ENCODE measurements at regions not wholly inside any gene's neighbourhood (a gene's known extent, or its start where the extent isn't known, plus 50 kb on each side); places are given as distances from the start of the nearest gene placed in this dataset.
"Not testable (repeated sequence)": the region's sequence is repeated elsewhere in the genome, so short reads cannot be mapped to it uniquely, and the experiment has no call there.

DNA sequence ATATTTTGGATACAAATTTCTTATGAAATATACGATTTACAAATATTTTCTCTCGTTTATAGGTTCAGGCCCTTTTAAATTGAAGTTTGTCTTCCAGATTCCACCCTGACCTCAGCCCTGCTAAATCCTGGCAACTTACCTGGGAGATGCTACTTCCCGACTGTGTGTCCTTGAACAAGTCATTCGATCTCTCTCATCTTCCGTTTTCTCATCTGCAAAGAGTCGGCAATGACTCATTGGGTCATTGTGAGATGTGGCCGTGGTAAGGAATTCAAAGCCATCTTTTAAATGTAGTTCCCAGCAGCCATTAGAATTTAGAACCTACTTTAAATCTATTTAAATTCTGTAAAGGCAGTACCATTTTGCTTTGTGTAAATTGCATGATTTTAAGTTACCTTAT lies 72.5 kb downstream of the LHX2 start:
- Histone ChIP-seq H3K4me1 (ENCODE audit: control insufficient read depth in 1 of 2, insufficient read depth in 1 of 2, low read depth in 1 of 2, low read length in 1 of 2) (no peaks in the 10 kb centered on the region), H3K36me3 (no peaks in the 10 kb centered on the region)
- TF ChIP-seq, protein P1, sequence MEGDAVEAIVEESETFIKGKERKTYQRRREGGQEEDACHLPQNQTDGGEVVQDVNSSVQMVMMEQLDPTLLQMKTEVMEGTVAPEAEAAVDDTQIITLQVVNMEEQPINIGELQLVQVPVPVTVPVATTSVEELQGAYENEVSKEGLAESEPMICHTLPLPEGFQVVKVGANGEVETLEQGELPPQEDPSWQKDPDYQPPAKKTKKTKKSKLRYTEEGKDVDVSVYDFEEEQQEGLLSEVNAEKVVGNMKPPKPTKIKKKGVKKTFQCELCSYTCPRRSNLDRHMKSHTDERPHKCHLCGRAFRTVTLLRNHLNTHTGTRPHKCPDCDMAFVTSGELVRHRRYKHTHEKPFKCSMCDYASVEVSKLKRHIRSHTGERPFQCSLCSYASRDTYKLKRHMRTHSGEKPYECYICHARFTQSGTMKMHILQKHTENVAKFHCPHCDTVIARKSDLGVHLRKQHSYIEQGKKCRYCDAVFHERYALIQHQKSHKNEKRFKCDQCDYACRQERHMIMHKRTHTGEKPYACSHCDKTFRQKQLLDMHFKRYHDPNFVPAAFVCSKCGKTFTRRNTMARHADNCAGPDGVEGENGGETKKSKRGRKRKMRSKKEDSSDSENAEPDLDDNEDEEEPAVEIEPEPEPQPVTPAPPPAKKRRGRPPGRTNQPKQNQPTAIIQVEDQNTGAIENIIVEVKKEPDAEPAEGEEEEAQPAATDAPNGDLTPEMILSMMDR (IDR thresholded peaks at IDR 0.05) = no peak

DNA sequence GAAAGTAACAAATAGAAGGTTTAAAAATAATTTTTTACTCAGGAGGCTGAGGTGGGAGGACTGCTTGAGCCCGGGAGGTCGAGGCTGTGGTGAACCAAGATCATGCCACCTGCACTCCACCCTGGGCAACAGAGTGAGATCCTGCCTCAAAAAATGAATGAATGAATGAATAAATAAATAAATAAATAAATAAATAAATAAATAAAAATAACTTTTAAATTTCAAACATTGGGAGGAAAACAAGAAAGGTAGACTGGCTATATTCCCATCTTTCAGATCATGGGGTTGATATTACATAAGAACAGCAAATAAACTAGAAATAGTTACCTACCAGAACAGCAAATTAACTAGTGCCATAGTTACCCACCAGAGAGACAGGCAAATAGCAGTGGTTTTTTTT lies 75.7 kb downstream of the LHX2 start:
- TF ChIP-seq, protein P1 (IDR thresholded peaks at IDR 0.05) = no peak

More for the DNA sequence above, 72.5 kb downstream of the LHX2 start:
- H3K9me3 ChIP-seq = no peaks in the 10 kb centered on the region
- H3K4me3 ChIP-seq (ENCODE audit: low read depth in 1 of 2, low read length in 1 of 2) = no peak overlapping the region
- peaks cover 64% of the 10 kb centered on the region for H3K27me3 ChIP-seq
- no peak overlapping the region for H3K27ac ChIP-seq

DNA sequence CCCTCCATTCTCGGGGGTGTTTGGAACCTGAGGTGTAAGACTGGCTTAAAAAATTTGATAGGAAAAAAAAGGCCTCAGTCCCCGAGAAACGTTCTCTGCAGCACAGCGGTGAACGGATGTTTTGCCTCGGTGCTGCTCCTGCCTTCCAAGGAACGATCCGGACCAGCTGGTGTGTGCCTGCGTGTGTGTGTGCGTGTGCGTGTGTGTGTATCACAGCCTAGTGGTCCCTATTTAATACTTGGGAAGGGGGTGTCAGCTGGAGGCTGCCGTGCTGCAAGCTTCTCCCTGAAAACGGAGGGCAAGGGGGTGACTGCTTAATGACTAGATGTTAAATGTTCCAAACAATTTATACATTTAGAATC lies 76.9 kb downstream of the LHX2 start:
- TF ChIP-seq, protein P1 (IDR thresholded peaks at IDR 0.05) = no peak
- Histone ChIP-seq H3K4me3 (ENCODE audit: low read depth in 1 of 2, low read length in 1 of 2) (no peak overlapping the region), H3K4me1 (ENCODE audit: control insufficient read depth in 1 of 2, insufficient read depth in 1 of 2, low read depth in 1 of 2, low read length in 1 of 2) (no peaks in the 10 kb centered on the region), H3K9me3 (no peaks in the 10 kb centered on the region), H3K27ac (no peak overlapping the region), H3K36me3 (no peaks in the 10 kb centered on the region), H3K27me3 (peaks cover 68% of the 10 kb centered on the region)

More for the DNA sequence above, 75.7 kb downstream of the LHX2 start:
- Histone ChIP-seq H3K4me1 (ENCODE audit: control insufficient read depth in 1 of 2, insufficient read depth in 1 of 2, low read depth in 1 of 2, low read length in 1 of 2) (no peaks in the 10 kb centered on the region), H3K27me3 (peaks cover 69% of the 10 kb centered on the region), H3K27ac (no peak overlapping the region), H3K36me3 (no peaks in the 10 kb centered on the region), H3K4me3 (ENCODE audit: low read depth in 1 of 2, low read length in 1 of 2) (no peak overlapping the region), H3K9me3 (no peaks in the 10 kb centered on the region)

DNA sequence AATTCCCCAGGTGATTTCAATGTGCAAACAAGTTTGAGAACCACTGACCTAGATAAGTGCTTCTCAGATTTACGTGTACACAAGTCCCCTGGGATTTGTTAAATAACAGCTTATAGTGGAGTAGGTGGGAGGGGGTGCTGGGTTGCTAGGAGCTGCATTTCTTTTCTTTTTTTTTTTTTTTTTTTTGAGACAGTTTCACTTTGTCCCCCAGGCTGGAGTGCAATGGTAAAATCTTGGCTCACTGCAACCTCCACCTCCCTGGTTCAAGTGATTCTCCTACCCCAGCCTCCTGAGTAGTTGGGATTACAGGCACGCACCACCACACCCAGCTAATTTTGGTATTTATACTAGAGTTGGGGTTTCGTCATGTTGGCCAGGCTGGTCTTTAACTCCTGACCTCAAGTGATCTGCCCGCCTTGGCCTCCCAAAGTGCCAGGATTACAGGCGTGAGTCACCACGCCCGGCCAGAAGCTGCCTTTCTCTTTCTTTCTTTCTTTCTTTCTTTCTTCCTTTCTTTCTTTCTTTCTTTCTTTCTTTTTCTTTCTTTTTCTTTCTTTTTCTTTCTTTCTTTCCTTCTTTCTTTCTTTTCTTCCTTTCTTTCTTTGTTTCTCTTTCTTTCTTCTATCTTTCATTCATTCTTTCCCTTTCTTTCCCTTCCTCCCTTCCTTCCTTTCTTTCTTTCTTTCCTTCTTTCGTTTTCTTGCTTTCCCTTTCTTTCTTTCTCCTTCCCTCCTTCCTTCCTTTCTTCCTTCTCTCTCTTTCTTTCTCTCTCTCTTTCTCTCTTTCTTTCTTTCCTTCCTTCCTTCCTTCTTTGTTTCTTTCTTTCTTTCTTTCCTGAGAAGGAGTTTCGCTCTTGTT lies 78.3 kb downstream of the LHX2 start:
- H3K9me3 ChIP-seq; H3K36me3 ChIP-seq; H3K27ac ChIP-seq; H3K4me1 ChIP-seq (ENCODE audit: control insufficient read depth in 1 of 2, insufficient read depth in 1 of 2, low read depth in 1 of 2, low read length in 1 of 2); H3K4me3 ChIP-seq (ENCODE audit: low read depth in 1 of 2, low read length in 1 of 2): not testable (repeated sequence)
- H3K27me3 ChIP-seq = peaks cover 65% of the 10 kb centered on the region

DNA sequence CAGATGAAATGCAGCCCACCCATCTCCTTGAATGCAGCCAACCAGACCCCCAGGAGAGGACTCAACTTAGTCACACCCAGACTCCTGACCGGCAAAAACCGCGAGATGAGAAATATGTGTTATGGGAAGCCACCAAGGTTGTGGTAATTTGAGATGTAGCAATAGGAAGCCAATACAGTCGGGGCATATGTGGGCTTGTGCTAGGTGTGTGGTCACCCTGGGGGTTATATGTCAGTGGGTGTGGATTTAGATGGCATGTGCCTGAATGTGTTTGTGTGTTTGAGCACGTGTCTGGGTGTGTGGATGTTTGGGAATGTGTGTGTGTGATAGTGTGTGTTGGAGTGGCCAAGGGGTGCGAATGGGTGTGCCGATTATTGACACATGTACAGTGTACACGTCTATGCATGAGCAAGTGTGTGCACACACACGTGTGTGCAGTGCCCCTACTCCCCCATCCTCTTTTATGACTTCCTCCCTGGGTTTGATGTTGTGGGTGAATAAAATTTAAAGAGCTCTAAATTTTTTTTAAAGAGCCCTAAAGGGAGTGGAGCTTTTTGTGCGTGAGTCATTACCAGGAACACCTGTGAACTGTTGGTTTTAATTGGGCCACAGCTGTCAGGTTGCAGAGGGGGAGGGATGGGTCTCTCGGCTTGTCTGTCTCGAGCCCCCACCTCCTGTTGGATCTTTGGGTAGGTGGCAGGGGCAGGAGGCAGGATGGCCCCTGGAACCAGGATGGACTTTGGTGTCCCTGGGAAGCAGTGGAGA lies 86.8 kb downstream of the LHX2 start:
- peaks cover 39% of the 10 kb centered on the region for H3K27me3 ChIP-seq
- H3K36me3 ChIP-seq = no peaks in the 10 kb centered on the region
- TF ChIP-seq, protein P1 (IDR thresholded peaks at IDR 0.05) = no peak

DNA sequence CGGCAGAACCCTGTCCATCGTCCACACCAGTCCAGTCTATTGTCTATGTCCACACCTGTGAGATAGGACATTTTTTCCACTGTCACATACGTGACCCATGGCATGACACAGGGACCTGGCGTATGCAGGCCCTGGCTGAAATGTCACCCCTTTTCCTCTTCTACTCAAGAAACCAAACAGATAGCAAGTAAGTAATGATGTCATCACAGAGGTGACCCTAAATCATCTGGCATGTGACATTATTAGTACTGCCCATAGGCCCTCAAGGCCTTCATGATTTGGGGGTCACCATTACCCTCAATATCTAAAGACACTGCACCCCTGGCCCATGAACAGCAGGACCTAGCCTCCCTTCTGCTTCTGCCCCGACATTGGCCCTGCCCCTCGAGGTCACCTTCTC lies 88.3 kb downstream of the LHX2 start:
- Histone ChIP-seq H3K36me3 (no peaks in the 10 kb centered on the region), H3K9me3 (no peaks in the 10 kb centered on the region), H3K27ac (no peak overlapping the region), H3K4me3 (ENCODE audit: low read depth in 1 of 2, low read length in 1 of 2) (no peak overlapping the region), H3K4me1 (ENCODE audit: control insufficient read depth in 1 of 2, insufficient read depth in 1 of 2, low read depth in 1 of 2, low read length in 1 of 2) (peaks cover 37 to 41% of the 10 kb centered on the region in 2 experiments), H3K27me3 (peaks cover 26% of the 10 kb centered on the region)
- TF ChIP-seq, protein P1 (IDR thresholded peaks at IDR 0.05) = no peak

More for the DNA sequence above, 86.8 kb downstream of the LHX2 start:
- H3K4me3 ChIP-seq (ENCODE audit: low read depth in 1 of 2, low read length in 1 of 2) = no peak overlapping the region
- no peaks in the 10 kb centered on the region for H3K9me3 ChIP-seq
- no peak overlapping the region for H3K27ac ChIP-seq
- H3K4me1 ChIP-seq (ENCODE audit: control insufficient read depth in 1 of 2, insufficient read depth in 1 of 2, low read depth in 1 of 2, low read length in 1 of 2) = peaks cover 37 to 41% of the 10 kb centered on the region in 2 experiments

Measured in neutrophil (primary cell).